C1 segment of cervical spinal cord (tissue), 14 donors: ENCODE measurements at regions not wholly inside any gene's neighbourhood (a gene's known extent, or its start where the extent isn't known, plus 50 kb on each side); places are given as distances from the start of the nearest gene placed in this dataset.
A peak's percentile ranks its signal among the peaks of the same experiment; 100 is the strongest.

ENCODE experiments used
- DNase-seq, 14 donors: peaks; one replicate each; lab custom pipeline; 2025; lab: John Stamatoyannopoulos, UW

GRCh38 chr2:143957321-143957720 lies 562.6 kb downstream of the ZEB2 start:
- DNase-seq: no peak

DNA sequence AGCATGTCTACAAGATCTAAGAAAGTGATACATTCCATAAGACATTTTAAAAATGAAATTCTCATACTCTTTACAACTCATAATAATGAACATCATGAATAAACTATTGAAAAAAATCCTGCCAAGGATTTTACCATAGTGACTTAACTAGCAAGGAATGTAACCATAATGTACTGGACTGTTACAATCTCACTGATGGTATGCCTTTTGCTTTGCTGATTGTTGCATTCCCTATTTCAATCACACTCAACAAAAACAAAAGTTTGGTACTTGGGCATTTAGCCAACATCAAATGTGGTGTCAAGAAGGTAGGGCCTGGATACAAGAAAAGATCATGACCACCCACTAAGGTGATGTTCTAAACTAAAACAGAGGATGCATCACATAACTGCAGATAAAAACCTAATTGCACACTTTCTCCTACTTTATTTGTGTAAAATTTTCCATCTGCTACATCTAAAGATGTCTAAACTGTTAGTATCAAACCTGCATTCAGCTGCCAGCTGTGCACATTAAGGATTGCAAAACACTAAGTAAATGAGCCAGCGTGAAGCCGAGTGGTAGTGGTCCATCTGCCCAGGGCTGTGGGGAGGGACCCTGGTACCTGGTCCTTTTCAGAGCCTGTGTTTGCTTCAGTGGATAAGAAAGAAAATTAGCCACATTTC lies 564.4 kb downstream of the ZEB2 start:
- DNase-seq: no peak

GRCh38 chr2:143954844-143955243 lies 565.1 kb downstream of the ZEB2 start:
- DNase-seq: no peak

- no peak for DNase-seq
Measured at GRCh38 chr2:143954186-143954585, 565.7 kb downstream of the ZEB2 start.

DNA sequence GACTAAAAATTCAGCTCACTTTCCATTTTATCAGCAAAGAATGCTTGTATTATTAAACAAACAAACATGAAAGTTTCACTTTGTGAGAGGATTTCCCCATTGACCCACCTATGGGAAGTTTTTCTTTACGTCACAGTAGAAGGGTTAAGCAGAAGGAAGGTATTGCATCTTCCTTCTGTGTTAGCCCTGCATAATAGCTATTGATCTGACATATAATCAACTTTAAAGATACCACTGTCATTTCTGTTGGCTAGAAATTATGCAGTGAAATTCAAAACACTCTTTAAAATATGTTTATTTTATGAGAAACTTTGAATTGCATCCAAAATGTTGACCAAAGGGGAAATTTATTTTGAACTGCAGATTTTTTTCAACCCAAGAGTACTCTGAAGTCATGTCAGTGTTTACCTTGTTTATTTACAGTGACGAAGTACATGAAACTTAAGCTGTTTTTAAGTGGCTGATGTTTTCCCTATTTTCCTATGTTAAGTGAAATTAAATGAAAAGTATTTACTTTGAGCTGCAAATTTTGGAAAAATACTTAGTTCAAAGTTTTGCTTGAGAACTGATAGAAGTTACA lies 566.4 kb downstream of the ZEB2 start:
- no peak for DNase-seq

- no peak for DNase-seq
Measured at GRCh38 chr2:143952536-143952935, 567.4 kb downstream of the ZEB2 start.

DNA sequence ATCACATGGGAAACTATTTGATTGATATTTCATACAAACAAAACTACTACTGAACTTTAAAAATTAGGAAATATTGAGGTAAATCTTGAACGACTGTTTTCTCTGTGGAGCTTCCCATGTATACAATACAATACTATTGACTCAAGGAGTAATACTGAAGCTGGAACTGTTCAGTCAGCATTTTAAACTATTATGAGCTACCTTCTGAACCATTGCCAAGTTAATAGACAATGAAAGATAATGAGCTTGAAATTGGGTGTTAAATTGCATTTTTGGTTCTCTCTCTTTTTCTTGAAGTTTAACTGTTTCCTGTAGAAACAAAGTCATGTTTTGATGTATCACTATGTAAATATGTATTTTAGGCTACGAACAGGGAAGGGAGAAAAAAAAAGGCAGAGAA lies 569.2 kb downstream of the ZEB2 start:
- no peak for DNase-seq

DNA sequence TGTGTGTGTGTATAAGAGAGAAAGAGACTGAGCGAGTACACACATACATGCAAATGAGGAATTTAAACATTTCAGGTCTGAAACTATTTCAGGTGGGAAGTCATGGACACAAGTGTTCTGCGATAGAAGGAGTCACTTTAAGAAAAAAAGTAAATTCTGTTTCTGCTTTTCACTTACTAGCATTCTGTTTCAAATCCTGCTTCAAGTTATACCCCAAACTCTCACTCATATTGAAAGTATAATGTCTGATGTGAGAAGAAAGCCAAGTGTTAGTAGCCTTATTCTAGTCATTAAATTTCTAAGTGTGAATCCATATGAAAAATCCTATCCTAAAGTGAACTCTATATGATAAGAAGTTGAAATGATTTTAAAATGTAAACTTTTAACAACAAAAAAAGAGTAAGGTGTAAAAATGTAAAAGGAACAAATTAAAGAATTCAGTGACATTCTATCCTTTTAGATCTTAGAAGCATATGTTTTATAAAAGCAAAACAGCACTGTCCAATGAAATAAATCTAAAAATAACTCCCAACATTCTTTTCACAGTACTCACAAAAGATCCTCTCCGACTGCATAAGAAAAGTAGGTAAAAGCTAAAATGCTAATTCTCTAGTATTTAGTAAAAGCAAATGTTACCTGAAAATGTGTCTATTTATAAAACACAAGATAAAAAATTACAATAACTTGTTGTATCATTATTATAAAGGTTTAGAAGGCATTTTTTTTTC lies 570.6 kb downstream of the ZEB2 start:
- no peak for DNase-seq

DNA sequence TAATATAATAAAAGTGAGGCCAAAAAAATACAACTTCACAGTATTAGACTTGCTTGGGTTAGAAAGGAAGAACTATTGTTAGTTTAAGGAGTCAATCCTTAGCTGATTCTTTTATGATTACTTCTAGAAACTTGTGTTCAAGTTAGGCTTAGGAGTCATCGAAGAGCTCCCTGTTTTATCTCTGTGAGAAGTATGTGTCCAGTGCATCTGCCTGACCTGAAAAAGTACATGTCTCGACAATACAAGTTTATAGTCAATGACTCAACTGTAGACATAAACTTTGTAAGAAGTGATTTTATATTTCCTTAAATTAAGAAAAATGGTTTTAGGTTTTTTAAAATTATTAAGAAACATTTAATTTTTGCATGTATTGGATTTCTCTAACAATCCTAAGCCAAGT lies 571.2 kb downstream of the ZEB2 start:
- no peak for DNase-seq

DNA sequence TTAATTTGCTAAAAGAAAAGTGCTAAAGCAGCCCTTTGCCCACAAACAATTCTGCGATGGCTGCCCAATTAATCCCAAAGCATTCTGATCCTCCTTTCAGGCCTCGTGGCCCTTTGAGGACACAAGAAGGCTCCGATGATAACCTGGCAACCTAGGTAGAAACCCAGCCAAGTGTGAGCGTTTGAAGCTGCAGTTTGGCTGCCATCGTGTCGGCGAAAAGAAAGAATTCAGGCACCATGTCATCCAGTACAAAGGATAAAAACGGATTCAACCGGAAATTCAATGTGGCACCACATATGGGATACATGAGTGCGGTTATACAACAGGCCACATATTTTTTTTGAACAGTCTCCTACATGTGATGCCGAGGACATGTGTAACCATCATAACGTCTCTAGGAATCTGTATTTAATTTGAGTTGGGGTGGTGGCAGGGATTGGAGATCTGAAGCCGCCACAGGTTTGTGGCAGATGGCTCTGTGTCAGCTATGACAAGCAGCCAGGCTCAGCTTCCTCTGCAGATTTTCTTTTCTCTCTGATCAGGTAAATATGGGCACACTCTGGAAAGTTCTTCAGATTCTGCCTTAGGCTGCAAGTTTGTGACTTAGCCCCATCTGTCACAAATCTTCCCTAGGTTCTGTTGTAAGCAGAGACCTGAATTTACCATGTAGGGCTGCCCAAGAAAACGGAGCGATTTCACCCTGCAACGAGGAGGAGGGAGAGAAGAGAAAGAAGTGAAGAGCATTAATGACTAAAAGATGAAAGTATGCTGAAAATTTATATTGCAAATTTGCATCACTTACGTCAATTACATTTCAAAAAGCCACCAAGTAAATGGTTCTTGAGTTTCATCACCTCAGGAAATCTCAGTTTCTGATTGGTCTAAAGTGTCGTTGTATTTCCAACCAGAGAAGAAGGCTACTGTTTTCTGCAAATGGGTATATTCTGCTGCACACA lies 573.2 kb downstream of the ZEB2 start:
- peak in 1 of 14 donors; percentile 45 for DNase-seq

- no peak for DNase-seq
Measured at GRCh38 chr2:143942486-143942885, 577.4 kb downstream of the ZEB2 start.

- DNase-seq: no peak
Measured at GRCh38 chr2:143940720-143941119, 579.2 kb downstream of the ZEB2 start.

GRCh38 chr2:143939626-143940330 lies 580.1 kb downstream of the ZEB2 start:
- peak in 1 of 14 donors; percentile 5 for DNase-seq

DNA sequence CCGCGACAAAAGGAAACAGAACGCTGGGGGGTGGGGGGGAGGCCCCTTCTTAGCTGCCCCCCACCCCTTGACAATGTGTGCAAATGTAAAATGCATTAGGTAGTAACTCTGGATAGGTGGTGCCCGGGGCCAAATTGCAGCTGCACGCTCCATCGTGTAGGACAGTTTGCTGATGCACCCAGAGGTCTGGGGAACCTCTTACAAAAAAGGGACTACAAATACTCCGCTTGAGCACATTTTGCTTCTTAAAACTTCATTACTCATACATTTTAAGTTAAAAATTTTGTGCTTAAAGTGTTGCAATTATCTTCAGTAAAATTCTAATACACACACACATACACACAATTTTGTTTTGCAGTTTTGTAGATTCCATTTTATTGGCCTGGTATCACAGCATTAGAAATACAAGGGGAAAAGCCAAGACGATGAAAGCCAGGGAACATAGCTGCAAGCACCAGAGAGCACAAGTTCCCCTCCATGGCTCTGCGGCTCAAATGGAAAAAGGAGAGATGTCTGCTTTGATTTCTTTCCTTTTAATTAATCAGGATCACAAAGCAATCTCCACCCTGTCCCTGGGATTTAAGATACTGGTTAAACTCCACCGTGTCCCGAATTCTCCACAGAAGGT lies 582.1 kb downstream of the ZEB2 start:
- DNase-seq: peak in 2 of 14 donors; percentile 21 to 34

DNA sequence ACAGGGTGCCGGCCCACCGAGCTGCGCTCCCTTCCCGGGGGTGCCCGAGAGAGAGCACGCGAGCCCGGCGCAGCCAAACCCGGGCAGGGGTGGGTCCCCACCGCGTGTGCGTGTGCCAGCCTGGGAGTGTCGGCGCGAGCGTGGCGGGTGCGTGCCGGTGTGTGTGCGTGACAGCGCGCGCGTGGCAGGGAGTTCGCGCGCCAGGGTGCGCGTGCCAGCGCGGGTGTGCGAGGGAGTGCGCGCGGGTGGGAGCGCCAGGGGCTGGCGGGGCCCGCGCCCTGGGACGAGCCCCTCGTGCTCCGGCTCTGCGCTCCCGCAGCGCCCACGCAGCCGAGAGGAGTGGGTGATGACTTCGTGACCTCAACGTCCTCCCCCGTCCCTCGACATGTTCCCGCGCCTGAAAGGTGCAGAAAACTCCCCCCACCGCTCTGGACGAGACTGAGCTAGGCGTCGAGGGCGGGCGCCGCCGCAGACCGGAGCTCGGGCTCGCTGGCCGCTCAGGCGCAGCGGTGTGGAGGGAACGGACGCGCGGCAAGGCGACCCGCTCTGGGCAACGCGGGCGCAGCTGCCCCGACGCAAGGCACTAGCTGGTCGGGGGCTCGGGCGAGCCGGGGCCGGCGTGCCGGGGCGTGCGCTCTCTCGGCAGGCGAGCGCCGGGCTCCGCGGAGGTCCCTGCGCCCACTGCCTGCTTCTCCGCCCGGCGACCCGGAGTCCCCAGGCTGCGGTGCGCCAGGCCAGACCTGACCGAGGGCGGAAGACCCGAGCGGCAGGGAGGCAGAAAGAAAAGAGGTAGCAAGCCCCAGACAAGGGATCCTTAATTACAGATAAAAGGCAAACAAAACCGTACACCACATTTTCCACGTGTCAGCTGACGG lies 582.8 kb downstream of the ZEB2 start:
- DNase-seq: peak in 6 of 14 donors; percentile 18 to 56 (median 34)

GRCh38 chr2:143936538-143936847 lies 583.4 kb downstream of the ZEB2 start:
- no peak for DNase-seq

GRCh38 chr2:143935482-143935752 lies 584.5 kb downstream of the ZEB2 start:
- DNase-seq: no peak

DNA sequence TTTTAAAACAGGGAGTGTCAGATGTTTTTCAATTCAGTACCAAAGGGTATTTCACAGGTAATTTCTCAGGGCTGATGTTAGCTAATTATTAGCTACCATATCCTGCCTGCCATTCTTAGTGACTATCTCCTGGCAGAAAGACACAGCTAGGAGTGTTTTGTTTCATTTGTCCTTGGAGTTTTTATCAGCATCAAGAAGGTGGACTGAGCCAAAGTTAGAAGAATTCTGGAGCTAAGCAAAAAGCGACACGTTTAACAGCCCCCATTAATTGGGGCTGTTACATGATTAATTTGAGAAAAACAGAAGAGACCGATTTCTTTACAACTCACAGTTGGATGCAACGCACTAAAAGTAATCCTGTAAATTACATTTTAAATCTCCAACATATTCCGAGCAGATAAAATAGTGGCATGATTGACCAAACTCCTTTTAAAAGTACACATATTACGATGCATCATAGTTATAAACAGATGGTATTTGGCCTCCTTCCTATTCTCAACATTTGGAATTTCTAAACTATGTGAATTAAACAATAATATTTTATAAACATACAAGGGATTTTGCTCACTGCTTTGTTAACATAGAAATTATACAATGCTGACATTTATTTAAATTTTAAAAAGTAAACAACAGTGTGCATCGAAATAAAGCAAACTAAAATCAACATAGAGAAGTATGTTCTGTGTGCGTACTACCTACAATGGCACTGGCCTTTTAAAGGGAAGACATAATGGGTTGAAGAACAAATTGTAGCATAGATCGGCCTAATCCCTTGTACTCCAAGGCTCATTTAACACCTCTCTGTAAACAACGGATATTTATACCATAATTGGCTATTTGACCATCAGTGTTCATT lies 585.1 kb downstream of the ZEB2 start:
- no peak for DNase-seq

- DNase-seq: no peak
Measured at GRCh38 chr2:143933946-143934569, 585.9 kb downstream of the ZEB2 start.
